Neuronal stem cell (in vitro differentiated cells): ENCODE measurements at regions not wholly inside any gene's neighbourhood (a gene's known extent, or its start where the extent isn't known, plus 50 kb on each side); places are given as distances from the start of the nearest gene placed in this dataset.

ENCODE experiments used
- DNase-seq: peaks from one replicate; pipeline ENCODE4 v3.0.0-alpha.2; 2013; ENCODE audit warnings: low spot score
- H2AFZ ChIP-seq: one replicate; pipeline ENCODE4 v1.6.1; 2013; ENCODE audit warnings: mild to moderate bottlenecking, low read length, inconsistent platforms
- H2AK5ac ChIP-seq: 2 replicates; pipeline ENCODE4 v1.6.1; 2013; ENCODE audit warnings: low read depth, mild to moderate bottlenecking, inconsistent platforms, low read length, moderate library complexity, mixed read lengths
- H2BK120ac ChIP-seq: 2 replicates; pipeline ENCODE4 v1.6.1; 2013; ENCODE audit warnings: low read depth, mild to moderate bottlenecking, inconsistent platforms, low read length, moderate library complexity, mixed read lengths
- H2BK12ac ChIP-seq: one replicate; pipeline ENCODE4 v1.6.1; 2013; ENCODE audit warnings: low read length, inconsistent platforms
- H2BK15ac ChIP-seq: 2 replicates; pipeline ENCODE4 v1.6.1; 2013; ENCODE audit warnings: mild to moderate bottlenecking, low read length, inconsistent platforms, mixed read lengths
- H2BK5ac ChIP-seq: one replicate; pipeline ENCODE4 v1.6.1; 2013; ENCODE audit warnings: inconsistent platforms, mild to moderate bottlenecking, low read length, moderate library complexity
- H3K14ac ChIP-seq: one replicate; pipeline ENCODE4 v1.6.1; 2013; ENCODE audit warnings: low read length, inconsistent platforms
- H3K18ac ChIP-seq: 2 replicates; pipeline ENCODE4 v1.6.1; 2013; ENCODE audit warnings: low read length, inconsistent platforms
- H3K23ac ChIP-seq: 2 replicates; pipeline ENCODE4 v1.6.1; 2013; ENCODE audit warnings: low read depth, mild to moderate bottlenecking, mixed read lengths, low read length, inconsistent platforms; ENCODE audit not compliant: poor library complexity
- H3K27ac ChIP-seq: replicated peaks from 3 replicates; pipeline ENCODE4 v1.5.1; 2013; ENCODE audit warnings: low read length, inconsistent platforms
- H3K27me3 ChIP-seq, 3 experiments: 2 replicates each; pipeline ENCODE4 v1.6.1; 2013; ENCODE audit warnings: low read length in 3 of 3, mild to moderate bottlenecking in 2 of 3, inconsistent platforms in 1 of 3, low read depth in 1 of 3, mixed read lengths in 1 of 3, moderate library complexity in 1 of 3; ENCODE audit not compliant: control insufficient read depth in 3 of 3, insufficient read depth in 3 of 3
- H3K36me3 ChIP-seq, 2 donors: replicated peaks in 1 of 2; 2 replicates each; pipeline ENCODE4 v1.6.1; 2013; ENCODE audit warnings: low read length in 2 of 2; ENCODE audit not compliant: control insufficient read depth in 2 of 2, insufficient read depth in 2 of 2
- H3K4ac ChIP-seq: 2 replicates; pipeline ENCODE4 v1.6.1; 2013; ENCODE audit warnings: inconsistent platforms, mild to moderate bottlenecking, low read length, moderate library complexity
- H3K4me1 ChIP-seq, 2 donors: 1 replicate in 1 of 2; 2 replicates in 1 of 2; pipeline ENCODE4 v1.6.1; 2013; ENCODE audit warnings: low read length in 2 of 2, low read depth in 1 of 2; ENCODE audit not compliant: control insufficient read depth in 2 of 2, insufficient read depth in 1 of 2
- H3K4me2 ChIP-seq: one replicate; pipeline ENCODE4 v1.6.1; 2013; ENCODE audit warnings: mild to moderate bottlenecking, low read length, inconsistent platforms; ENCODE audit not compliant: insufficient read depth, poor library complexity, severe bottlenecking
- H3K4me3 ChIP-seq, 2 donors: 2 replicates each; pipeline ENCODE4 v1.5.1; 2013; ENCODE audit warnings: low read length in 2 of 2, mild to moderate bottlenecking in 2 of 2, inconsistent platforms in 1 of 2, moderate library complexity in 1 of 2
- H3K79me1 ChIP-seq: one replicate; pipeline ENCODE4 v1.6.1; 2013; ENCODE audit warnings: low read depth, mild to moderate bottlenecking, inconsistent platforms, low read length, moderate library complexity
- H3K9ac ChIP-seq: one replicate; pipeline ENCODE4 v1.6.1; 2013; ENCODE audit warnings: mild to moderate bottlenecking, low read depth, low read length, inconsistent platforms; ENCODE audit not compliant: poor library complexity
- H3K9me3 ChIP-seq, 2 donors: replicated peaks in 1 of 2; 2 replicates each; pipeline versions ENCODE3 to v1.6.1; 2013; ENCODE audit warnings: low read length in 2 of 2, mild to moderate bottlenecking in 2 of 2, inconsistent platforms in 1 of 2, low read depth in 1 of 2, mixed read lengths in 1 of 2, moderate library complexity in 1 of 2; ENCODE audit not compliant: control insufficient read depth in 2 of 2, insufficient read depth in 1 of 2
- H4K8ac ChIP-seq: one replicate; pipeline ENCODE4 v1.6.1; 2013; ENCODE audit warnings: low read depth, mild to moderate bottlenecking, inconsistent platforms, low read length, moderate library complexity
- H4K91ac ChIP-seq: one replicate; pipeline ENCODE4 v1.6.1; 2013; ENCODE audit warnings: low read length, low read depth, mild to moderate bottlenecking, inconsistent platforms; ENCODE audit not compliant: poor library complexity
- WGBS, 2 donors: extraction: QIAGEN DNeasy Blood & Tissue Kit; methylation state at CpG; one replicate each; pipeline ENCODE4 v1.1.7; 2013; ENCODE audit warnings: missing lambda C conversion rate in 2 of 2, mixed read lengths in 1 of 2; ENCODE audit not compliant: insufficient read length in 2 of 2, insufficient replicate concordance in 1 of 2; ENCODE audit errors: extremely low coverage in 2 of 2; 5-methylcytosine and 5-hydroxymethylcytosine counted together

- H3K79me1 ChIP-seq: no peaks in the 10 kb centered on the region
- H3K9me3 ChIP-seq: no peaks in the 10 kb centered on the region
- no peak overlapping the region for H2BK12ac ChIP-seq
- no peak overlapping the region for H2BK15ac ChIP-seq
- H3K23ac ChIP-seq: no peak overlapping the region
- no peak overlapping the region for H4K91ac ChIP-seq
- H2AFZ ChIP-seq: no peak overlapping the region
- H2AK5ac ChIP-seq: no peak overlapping the region
- H3K27me3 ChIP-seq: no peaks in the 10 kb centered on the region
- WGBS, 2 donors: no CpG with 5 or more reads among the region's 3 CpGs
- H3K18ac ChIP-seq: no peak overlapping the region
- H2BK5ac ChIP-seq: no peak overlapping the region
- no peak overlapping the region for H3K4me3 ChIP-seq
- no peak overlapping the region for H3K4ac ChIP-seq
- no peak overlapping the region for H3K27ac ChIP-seq
- DNase-seq: no peak
- H3K36me3 ChIP-seq: no peaks in the 10 kb centered on the region
- no peak overlapping the region for H3K14ac ChIP-seq
- H4K8ac ChIP-seq: no peak overlapping the region
- no peak overlapping the region for H3K4me2 ChIP-seq
- no peak overlapping the region for H2BK120ac ChIP-seq
- no peak overlapping the region for H3K9ac ChIP-seq
- H3K4me1 ChIP-seq: peaks cover 0 to 2% of the 10 kb centered on the region in 2 donors
Observed at GRCh38 chr16:65510241-65510640, 388.4 kb upstream of the CDH11 start.

- Histone ChIP-seq H2AFZ (no peak overlapping the region), H4K8ac (no peak overlapping the region), H3K9ac (no peak overlapping the region), H3K18ac (no peak overlapping the region), H3K4me2 (no peak overlapping the region), H2BK5ac (no peak overlapping the region), H3K4me1 (peaks cover 0 to 2% of the 10 kb centered on the region in 2 donors), H3K23ac (no peak overlapping the region), H3K9me3 (no peaks in the 10 kb centered on the region), H2BK15ac (no peak overlapping the region), H3K27ac (no peak overlapping the region), H3K27me3 (no peaks in the 10 kb centered on the region), H3K14ac (no peak overlapping the region), H4K91ac (no peak overlapping the region), H2BK12ac (no peak overlapping the region), H3K4me3 (no peak overlapping the region), H2BK120ac (no peak overlapping the region), H3K4ac (no peak overlapping the region), H3K79me1 (no peaks in the 10 kb centered on the region), H2AK5ac (no peak overlapping the region), H3K36me3 (no peaks in the 10 kb centered on the region)
- no peak for DNase-seq
- WGBS, 2 donors: no CpG with 5 or more reads among the region's 4 CpGs
Observed at GRCh38 chr16:65509172-65509571, 387.3 kb upstream of the CDH11 start.

GRCh38 chr16:65500919-65501318 lies 379.1 kb upstream of the CDH11 start:
- Histone ChIP-seq H3K36me3 (no peaks in the 10 kb centered on the region), H3K4me2 (no peak overlapping the region), H3K27me3 (no peaks in the 10 kb centered on the region), H2BK15ac (no peak overlapping the region), H3K9ac (no peak overlapping the region), H3K23ac (no peak overlapping the region), H3K4me1 (peaks cover 0 to 1% of the 10 kb centered on the region in 2 donors), H3K4me3 (no peak overlapping the region), H3K18ac (no peak overlapping the region), H4K8ac (no peak overlapping the region), H4K91ac (no peak overlapping the region), H3K9me3 (no peaks in the 10 kb centered on the region), H2AFZ (no peak overlapping the region), H2BK5ac (no peak overlapping the region), H3K4ac (no peak overlapping the region), H2BK120ac (no peak overlapping the region), H3K79me1 (no peaks in the 10 kb centered on the region), H3K14ac (no peak overlapping the region), H2BK12ac (no peak overlapping the region), H3K27ac (no peak overlapping the region), H2AK5ac (no peak overlapping the region)
- DNase-seq: no peak
- WGBS, 2 donors: no CpG with 5 or more reads among the region's 1 CpG

GRCh38 chr16:65500007-65500406 lies 378.1 kb upstream of the CDH11 start:
- Histone ChIP-seq H3K4me1 (peaks cover 0 to 5% of the 10 kb centered on the region in 2 donors), H4K8ac (no peak overlapping the region), H3K14ac (no peak overlapping the region), H3K9me3 (no peaks in the 10 kb centered on the region), H2BK5ac (no peak overlapping the region), H4K91ac (no peak overlapping the region), H3K4me2 (no peak overlapping the region), H2BK12ac (no peak overlapping the region), H2BK15ac (no peak overlapping the region), H2AK5ac (no peak overlapping the region), H3K9ac (no peak overlapping the region), H2AFZ (no peak overlapping the region), H3K4ac (no peak overlapping the region), H2BK120ac (no peak overlapping the region), H3K27ac (no peak overlapping the region), H3K27me3 (no peaks in the 10 kb centered on the region), H3K36me3 (no peaks in the 10 kb centered on the region), H3K79me1 (no peaks in the 10 kb centered on the region), H3K18ac (no peak overlapping the region), H3K23ac (no peak overlapping the region), H3K4me3 (no peak overlapping the region)
- DNase-seq: no peak
- WGBS, 2 donors: no CpG with 5 or more reads among the region's 2 CpGs
